ENCODE measurements at regions not wholly inside any gene's neighbourhood (a gene's known extent, or its start where the extent isn't known, plus 50 kb on each side); places are given as distances from the start of the nearest gene placed in this dataset.

DNA sequence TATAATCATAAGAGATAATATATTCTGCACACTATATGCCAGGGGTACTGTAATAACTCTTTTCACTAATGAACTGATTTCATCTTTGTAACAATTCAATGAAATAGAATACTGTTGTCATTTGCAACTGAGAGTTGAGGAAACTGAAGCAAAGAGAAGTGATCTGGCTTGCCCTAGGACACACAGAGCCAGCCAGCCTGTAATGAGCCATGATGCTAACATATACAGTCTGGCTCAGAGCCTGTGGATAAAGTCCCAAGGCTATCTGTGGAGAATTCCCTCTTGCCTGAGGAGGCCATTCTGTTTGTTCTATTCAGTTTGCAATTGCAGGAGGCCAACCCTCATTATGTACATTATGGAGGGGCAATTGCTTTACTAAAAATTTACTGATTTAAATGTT is 241.3 kb downstream of the CXCL12 start:
- TF ChIP-seq POLR2A (IDR thresholded peaks at IDR 0.05; ENCODE audit: low read depth, low read length) (no peak), POLR2AphosphoS5 (IDR thresholded peaks at IDR 0.05; ENCODE audit: low read depth, low read length) (no peak), TAF1 (IDR thresholded peaks at IDR 0.05; ENCODE audit: borderline replicate concordance, low read depth, low read length) (no peak)

Measured in GM12892 (cell line).